HG03039 (cell line): ENCODE measurements at regions not wholly inside any gene's neighbourhood (a gene's known extent, or its start where the extent isn't known, plus 50 kb on each side); places are given as distances from the start of the nearest gene placed in this dataset.
A peak's percentile ranks its signal among the peaks of the same experiment; 100 is the strongest.
"Not testable (repeated sequence)": the region's sequence is repeated elsewhere in the genome, so short reads cannot be mapped to it uniquely, and the experiment has no call there.

Experiments
- ATAC-seq: cut with Tn5 transposase; IDR thresholded peaks from one replicate; pipeline ENCODE4 v1.9.1; 2021; ENCODE audit warnings: mild to moderate bottlenecking, moderate library complexity; ENCODE audit not compliant: unreplicated experiment

DNA sequence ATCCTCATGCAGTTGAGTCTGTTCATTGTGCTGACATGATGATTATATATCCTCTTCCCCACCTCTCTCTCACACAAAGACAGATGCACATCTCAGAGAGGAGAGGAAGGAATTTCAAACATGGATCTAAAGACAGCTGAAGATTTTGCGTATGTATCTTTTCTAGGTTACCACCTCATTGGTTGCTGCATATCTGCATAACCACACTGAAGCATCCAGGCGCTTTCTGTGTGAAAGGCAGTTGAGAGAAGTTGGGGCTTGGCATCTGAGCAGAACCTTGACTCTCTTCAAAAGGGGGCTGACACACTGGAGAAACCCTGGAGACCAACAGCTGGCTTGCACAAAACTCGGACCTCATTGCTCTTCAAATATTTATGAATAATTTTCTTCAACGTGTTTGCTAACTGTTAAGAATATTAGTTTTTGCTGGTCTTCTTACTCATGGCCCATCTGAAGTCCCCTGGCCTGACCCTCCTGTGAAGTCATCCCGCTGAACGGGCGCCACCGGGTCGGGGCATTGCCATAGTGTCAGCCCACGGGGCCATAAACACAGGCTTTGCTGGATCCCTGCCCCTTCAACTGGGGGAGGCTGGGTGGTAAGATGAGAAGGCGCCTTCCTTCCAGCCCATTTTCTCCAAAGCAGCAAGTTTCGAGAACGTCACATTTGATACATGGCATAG is 593.2 kb upstream of the CLINT1 start:
- ATAC-seq, result no peak

DNA sequence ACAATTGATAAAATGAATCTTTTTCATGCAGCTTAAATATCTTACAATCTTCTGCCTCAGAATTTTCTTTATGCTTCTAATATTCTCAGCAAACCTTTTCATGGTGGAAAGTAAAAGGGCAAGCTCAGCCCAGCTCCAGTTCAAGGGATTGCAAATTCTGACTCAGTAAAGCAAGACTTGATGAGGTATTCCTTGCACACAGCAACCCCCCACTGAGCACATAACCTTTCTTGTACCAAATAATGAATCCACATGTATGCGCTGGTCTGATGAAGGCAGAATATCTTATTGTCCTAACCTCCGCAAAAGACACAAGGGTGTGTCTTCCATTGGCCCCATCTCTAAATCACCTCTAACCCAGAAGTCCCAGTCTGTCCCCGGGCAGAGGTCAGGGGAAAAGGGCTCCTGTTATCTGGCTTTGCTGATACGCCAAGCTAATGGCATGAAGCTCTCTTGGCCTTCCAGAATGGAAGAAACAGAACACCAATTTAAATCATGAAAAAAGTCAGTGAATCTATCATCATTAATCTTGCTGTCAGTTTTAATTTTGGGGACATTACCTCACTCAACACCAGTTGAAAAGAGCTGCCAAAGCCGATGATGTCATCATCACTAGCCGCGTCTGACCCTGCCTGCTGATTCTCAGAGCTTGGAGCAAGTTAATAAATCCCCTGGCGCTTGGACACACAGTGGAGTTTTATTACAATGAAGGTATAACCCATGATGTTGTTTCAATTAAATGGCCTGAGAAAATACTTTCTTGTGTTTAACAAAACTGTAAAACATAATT is 592.5 kb upstream of the CLINT1 start:
- ATAC-seq, result no peak

DNA sequence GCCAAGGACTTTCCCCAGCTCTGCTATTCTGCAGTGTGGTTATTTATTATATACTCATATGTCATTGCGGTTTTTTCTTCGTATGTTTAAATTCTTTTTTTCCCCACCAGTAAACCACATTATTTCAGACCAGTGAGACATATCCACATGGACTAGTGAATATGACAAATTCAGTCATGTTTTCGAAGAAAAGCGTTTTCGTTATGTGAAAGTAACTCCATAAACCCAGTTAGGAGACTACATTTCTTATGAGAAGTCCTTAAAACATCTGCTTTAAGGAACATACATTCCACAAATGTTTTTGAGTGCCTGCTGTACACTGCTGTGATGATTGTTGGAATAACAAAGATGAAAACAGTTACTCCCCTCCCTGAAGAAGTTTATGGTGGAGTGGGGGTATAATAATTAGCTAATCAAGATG is 591.8 kb upstream of the CLINT1 start:
- ATAC-seq, result no peak

DNA sequence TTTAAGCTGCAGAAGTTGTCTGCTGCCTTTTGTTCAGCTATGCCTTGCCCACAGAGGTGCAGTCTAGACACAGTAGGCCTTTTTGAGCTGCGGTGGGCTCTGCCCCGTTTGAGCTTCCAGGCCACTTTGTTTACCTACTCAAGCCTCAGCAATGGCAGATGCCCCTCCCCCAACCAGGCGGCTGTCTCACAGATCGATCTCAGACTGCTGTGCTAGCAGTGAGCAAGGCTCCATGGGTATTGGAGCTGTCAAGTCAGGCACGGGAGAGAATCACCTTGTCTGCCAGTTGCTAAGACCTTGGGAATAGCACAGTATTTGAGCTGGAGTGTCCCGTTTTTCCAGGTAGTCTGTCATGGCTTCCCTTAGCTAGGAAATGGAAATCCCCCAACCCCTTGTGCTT is 587.8 kb upstream of the CLINT1 start:
- ATAC-seq, result not testable (repeated sequence)

- not testable (repeated sequence) for ATAC-seq
These were observed 580.3 kb upstream of the CLINT1 start for GRCh38 chr5:158439204-158439603.

GRCh38 chr5:158436271-158437065 is 577.5 kb upstream of the CLINT1 start:
- no peak for ATAC-seq

DNA sequence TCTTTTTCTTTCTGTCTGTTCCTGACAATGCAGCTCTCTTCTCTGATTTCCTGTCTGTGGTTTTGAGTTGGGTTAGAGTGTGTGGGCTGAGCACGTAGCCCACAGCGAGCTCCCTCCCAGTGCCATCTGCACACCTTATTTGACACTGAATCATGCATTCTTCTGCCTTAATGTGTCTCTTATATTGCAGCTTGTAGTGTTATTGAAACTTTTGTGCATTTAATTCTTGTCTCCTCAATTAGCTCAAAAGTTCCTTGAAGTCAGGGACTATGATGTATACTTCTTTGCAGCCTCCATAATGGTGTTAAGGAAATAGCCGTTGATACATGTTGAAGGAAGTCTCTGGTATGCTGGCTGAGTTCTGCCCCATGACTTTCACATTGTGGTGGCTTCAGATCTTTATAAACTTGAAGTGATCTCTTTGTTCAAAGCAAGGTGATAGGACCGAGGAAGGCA is 576.2 kb upstream of the CLINT1 start:
- ATAC-seq, result peak; percentile 50

- ATAC-seq, result peak; percentile 7
These were observed 575.8 kb upstream of the CLINT1 start for GRCh38 chr5:158434749-158435148.

GRCh38 chr5:158433634-158434033 is 574.7 kb upstream of the CLINT1 start:
- ATAC-seq, result no peak

DNA sequence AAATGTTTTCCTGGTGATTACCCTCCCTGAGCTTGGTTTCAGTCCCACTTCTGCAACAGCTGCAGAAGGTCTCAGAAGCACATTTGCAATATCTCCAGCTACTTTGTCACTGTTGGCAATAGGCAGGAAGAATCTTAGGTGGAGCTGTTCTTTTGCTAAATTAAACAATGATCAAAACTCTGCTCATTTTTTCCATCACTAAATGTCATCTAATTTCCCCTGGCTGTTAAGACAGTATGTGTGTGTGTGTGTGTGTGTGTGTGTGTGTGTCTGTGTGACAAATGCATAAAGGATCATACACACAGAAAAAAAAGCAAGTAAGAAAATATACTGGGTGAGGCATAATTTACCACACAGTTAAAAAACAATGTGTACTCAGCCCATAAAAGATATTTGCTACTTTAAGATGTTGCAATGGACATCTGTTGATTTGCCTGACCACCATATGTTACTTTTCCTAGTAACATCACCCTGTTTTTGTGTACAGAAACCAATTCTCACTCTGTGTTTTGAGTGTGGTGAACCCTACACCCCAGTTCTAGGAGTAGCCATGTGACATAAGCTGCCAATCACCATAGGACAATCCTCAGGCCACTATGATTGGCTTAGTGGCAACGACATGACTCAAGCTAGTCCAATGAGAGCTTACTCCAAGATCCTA is 572.6 kb upstream of the CLINT1 start:
- no peak for ATAC-seq

DNA sequence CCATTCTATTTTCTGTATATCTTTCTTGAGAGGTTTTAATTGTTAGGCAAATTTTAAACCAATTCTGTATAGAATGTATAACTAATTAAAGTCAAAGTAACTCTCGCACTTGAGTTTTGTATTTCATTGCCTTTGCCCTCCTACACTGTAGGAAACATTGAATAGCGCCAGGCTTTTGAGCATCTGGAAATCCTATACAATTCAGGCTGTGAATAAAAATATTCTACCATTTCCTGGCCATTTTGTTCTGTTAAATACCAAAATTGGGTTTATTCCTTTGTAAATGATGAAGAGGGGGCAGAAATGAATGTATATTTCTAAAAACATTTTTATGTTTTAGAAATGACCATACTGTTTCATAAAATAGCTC is 571.8 kb upstream of the CLINT1 start:
- ATAC-seq, result no peak

DNA sequence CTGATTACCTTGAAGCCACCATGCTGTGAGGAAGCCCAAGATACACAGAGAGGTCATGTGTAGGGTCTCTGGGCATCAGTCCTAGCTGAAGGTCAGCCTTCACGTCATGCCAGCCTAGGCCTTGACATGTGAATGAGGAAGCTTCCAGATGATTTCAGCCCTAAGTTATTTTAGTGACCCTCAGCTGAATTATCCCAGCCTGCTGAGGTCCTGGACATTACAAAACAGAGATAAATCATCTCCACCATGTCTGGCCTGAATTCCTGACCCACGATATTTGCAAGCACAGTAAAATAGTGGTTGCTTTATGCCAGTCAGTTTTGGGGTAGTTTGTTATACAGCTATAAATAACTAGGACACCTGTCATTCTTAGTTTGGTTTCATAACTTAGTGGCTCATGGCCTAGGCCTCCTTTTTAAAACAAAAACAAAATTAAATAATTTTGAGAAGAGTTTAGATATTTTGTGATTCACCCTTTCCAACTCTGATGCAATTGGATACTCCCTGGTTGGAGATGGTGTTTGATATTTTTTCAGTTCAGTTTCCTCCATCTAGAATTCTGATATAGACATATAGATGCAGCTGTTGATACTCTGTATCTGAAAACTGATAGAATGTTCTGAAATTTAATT is 571.3 kb upstream of the CLINT1 start:
- no peak for ATAC-seq

- no peak for ATAC-seq
These were observed 570.6 kb upstream of the CLINT1 start for GRCh38 chr5:158429564-158429963.

- no peak for ATAC-seq
These were observed 564.8 kb upstream of the CLINT1 start for GRCh38 chr5:158423623-158424200.

- no peak for ATAC-seq
These were observed 563.9 kb upstream of the CLINT1 start for GRCh38 chr5:158422653-158423515.

GRCh38 chr5:158421319-158421718 is 562.4 kb upstream of the CLINT1 start:
- ATAC-seq, result no peak

GRCh38 chr5:158419186-158419585 is 560.2 kb upstream of the CLINT1 start:
- ATAC-seq, result no peak

DNA sequence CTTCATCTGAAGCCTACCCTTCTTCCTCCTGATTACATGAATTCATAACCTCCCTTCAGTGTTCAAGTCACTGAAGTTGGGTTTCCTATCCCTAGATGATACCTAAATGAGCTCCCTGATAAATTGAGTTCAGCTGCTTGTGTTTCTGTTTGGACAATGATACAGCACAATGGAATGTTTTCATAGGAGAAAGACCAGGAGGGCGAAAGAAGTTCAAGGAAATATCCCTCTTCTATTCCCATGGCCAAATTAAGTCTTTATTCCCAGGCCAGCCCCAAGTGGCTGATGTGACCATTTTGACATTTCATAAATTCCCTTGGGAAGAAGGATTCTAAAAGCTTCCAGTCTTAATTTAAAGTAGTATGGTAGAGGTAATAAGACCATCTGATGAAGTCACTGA is 555.8 kb upstream of the CLINT1 start:
- no peak for ATAC-seq

DNA sequence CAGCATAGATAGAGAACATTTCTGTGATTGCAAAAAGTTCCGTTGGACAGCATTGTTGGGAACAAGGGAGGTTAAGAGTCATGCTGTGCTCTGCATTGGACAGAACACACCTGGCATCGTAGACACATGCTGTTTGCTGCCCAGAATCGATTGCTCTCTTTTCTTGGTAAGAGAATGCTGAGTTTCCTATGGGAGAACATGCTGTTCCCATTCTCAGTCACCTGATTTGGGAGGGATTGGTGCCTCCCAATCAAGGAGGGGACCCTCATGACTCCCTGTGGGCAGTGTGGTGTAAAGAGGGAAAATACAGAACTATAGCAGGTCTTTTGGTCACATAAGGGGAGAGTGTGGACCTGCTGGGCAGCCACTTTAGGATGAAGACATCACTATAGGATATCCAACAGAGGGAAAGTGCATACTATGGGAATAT is 555.4 kb upstream of the CLINT1 start:
- ATAC-seq, result no peak
